Peyer's patch (tissue), 4 donors: ENCODE measurements at regions not wholly inside any gene's neighbourhood (a gene's known extent, or its start where the extent isn't known, plus 50 kb on each side); places are given as distances from the start of the nearest gene placed in this dataset.

ENCODE experiments used
- POLR2A ChIP-seq, 2 donors: fragments of 450-650 bp; IDR thresholded peaks; one replicate each; pipeline ENCODE4 v1.5.1; 2017; ENCODE audit warnings: antibody characterized with exemption in 2 of 2, mild to moderate bottlenecking in 2 of 2, moderate library complexity in 2 of 2
- TF ChIP-seq, protein P1 (sequence below), 6 experiments: fragments of 450-650 bp in 4 of 6; fragments of 200-600 bp in 2 of 6; sonication (generic) in 1 of 6; IDR thresholded peaks; one replicate each; pipeline ENCODE4 v1.5.1; 2017 to 2019; ENCODE audit warnings: antibody characterized with exemption in 6 of 6, mild to moderate bottlenecking in 3 of 6, moderate library complexity in 1 of 6

DNA sequence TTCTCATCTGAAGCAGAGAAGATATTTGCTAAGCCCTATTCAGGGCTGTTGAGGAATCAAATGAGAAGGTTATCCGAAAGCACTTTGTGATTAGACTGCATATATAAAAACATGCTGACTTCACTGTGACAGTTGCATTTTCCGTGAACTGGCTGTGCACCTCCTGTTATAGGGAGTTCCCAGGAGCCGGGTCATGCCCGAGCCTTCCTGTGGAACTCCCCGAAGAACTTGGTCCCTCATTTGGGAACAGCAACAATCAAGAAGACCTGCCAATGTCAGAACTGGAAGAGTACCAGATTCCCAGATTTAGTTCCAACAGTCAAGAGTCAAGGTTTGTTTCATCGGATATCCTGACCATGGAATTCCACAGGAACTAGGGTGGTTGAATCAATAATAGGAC is 130.4 kb upstream of the RAI14 start:
- TF ChIP-seq, protein P1, sequence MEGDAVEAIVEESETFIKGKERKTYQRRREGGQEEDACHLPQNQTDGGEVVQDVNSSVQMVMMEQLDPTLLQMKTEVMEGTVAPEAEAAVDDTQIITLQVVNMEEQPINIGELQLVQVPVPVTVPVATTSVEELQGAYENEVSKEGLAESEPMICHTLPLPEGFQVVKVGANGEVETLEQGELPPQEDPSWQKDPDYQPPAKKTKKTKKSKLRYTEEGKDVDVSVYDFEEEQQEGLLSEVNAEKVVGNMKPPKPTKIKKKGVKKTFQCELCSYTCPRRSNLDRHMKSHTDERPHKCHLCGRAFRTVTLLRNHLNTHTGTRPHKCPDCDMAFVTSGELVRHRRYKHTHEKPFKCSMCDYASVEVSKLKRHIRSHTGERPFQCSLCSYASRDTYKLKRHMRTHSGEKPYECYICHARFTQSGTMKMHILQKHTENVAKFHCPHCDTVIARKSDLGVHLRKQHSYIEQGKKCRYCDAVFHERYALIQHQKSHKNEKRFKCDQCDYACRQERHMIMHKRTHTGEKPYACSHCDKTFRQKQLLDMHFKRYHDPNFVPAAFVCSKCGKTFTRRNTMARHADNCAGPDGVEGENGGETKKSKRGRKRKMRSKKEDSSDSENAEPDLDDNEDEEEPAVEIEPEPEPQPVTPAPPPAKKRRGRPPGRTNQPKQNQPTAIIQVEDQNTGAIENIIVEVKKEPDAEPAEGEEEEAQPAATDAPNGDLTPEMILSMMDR (IDR thresholded peaks at IDR 0.05), result no peak
- no peak for TF ChIP-seq POLR2A (IDR thresholded peaks at IDR 0.05)
